HG02763 (cell line): ENCODE measurements at regions not wholly inside any gene's neighbourhood (a gene's known extent, or its start where the extent isn't known, plus 50 kb on each side); places are given as distances from the start of the nearest gene placed in this dataset.
"Not testable (repeated sequence)": the region's sequence is repeated elsewhere in the genome, so short reads cannot be mapped to it uniquely, and the experiment has no call there.

ENCODE experiments used
- ATAC-seq: cut with Tn5 transposase; IDR thresholded peaks from one replicate; pipeline ENCODE4 v1.9.1; 2021; ENCODE audit warnings: mild to moderate bottlenecking, moderate library complexity; ENCODE audit not compliant: unreplicated experiment

- not testable (repeated sequence) for ATAC-seq
Observed at GRCh38 chr14:34139160-34140121, 188.6 kb upstream of the EGLN3 start.

GRCh38 chr14:34138175-34138574, 187.3 kb upstream of the EGLN3 start:
- no peak for ATAC-seq

- ATAC-seq = no peak
Observed at GRCh38 chr14:34137001-34137745, 186.3 kb upstream of the EGLN3 start.

- ATAC-seq = no peak
Observed at GRCh38 chr14:34135492-34135891, 184.6 kb upstream of the EGLN3 start.

- no peak for ATAC-seq
Observed at GRCh38 chr14:34134484-34134883, 183.6 kb upstream of the EGLN3 start.

GRCh38 chr14:34129927-34130552, 179.2 kb upstream of the EGLN3 start:
- no peak for ATAC-seq

- ATAC-seq = no peak
Observed at GRCh38 chr14:34128665-34129064, 177.8 kb upstream of the EGLN3 start.

- ATAC-seq = no peak
Observed at GRCh38 chr14:34126586-34126985, 175.7 kb upstream of the EGLN3 start.

- no peak for ATAC-seq
Observed at GRCh38 chr14:34124585-34124984, 173.7 kb upstream of the EGLN3 start.

GRCh38 chr14:34122650-34123049, 171.8 kb upstream of the EGLN3 start:
- ATAC-seq = no peak

GRCh38 chr14:34122081-34122480, 171.2 kb upstream of the EGLN3 start:
- no peak for ATAC-seq

GRCh38 chr14:34120185-34120977, 169.5 kb upstream of the EGLN3 start:
- no peak for ATAC-seq

- no peak for ATAC-seq
Observed at GRCh38 chr14:34119107-34119858, 168.4 kb upstream of the EGLN3 start.

GRCh38 chr14:34113991-34114390, 163.1 kb upstream of the EGLN3 start:
- ATAC-seq = no peak

- ATAC-seq = no peak
Observed at GRCh38 chr14:34113005-34113511, 162.2 kb upstream of the EGLN3 start.

GRCh38 chr14:34111953-34112352, 161.1 kb upstream of the EGLN3 start:
- no peak for ATAC-seq

GRCh38 chr14:34111505-34111904, 160.6 kb upstream of the EGLN3 start:
- no peak for ATAC-seq

- ATAC-seq = no peak
Observed at GRCh38 chr14:34110531-34110930, 159.7 kb upstream of the EGLN3 start.

GRCh38 chr14:34107441-34107840, 156.6 kb upstream of the EGLN3 start:
- ATAC-seq = no peak

GRCh38 chr14:34106310-34106709, 155.4 kb upstream of the EGLN3 start:
- no peak for ATAC-seq
